Suppressor macrophage treated with lipopolysaccharide for 1 hour (primary cell): ENCODE measurements at regions not wholly inside any gene's neighbourhood (a gene's known extent, or its start where the extent isn't known, plus 50 kb on each side); places are given as distances from the start of the nearest gene placed in this dataset.
A peak's percentile ranks its signal among the peaks of the same experiment; 100 is the strongest.

ENCODE experiments used
- DNase-seq, 3 donors: peaks; one replicate each; pipeline ENCODE4 v3.0.0-alpha.2; 2020 to 2022

GRCh38 chr5:81855591-81855990 is 104.7 kb upstream of the SSBP2 start:
- DNase-seq = no peak

GRCh38 chr5:81854915-81855314 is 104.0 kb upstream of the SSBP2 start:
- DNase-seq = no peak

- DNase-seq = no peak
Measured at GRCh38 chr5:81854485-81854884, 103.6 kb upstream of the SSBP2 start.

- DNase-seq = no peak
Measured at GRCh38 chr5:81853030-81853357, 102.1 kb upstream of the SSBP2 start.

GRCh38 chr5:81852291-81853029 is 101.6 kb upstream of the SSBP2 start:
- DNase-seq = no peak

GRCh38 chr5:81851481-81852178 is 100.7 kb upstream of the SSBP2 start:
- peak; percentile 93 to 95 (median 95) for DNase-seq

- no peak for DNase-seq
Measured at GRCh38 chr5:81850501-81851357, 99.8 kb upstream of the SSBP2 start.

GRCh38 chr5:81849770-81850367 is 99.0 kb upstream of the SSBP2 start:
- no peak for DNase-seq

- DNase-seq = peak; percentile 52 to 58 (median 56)
Measured at GRCh38 chr5:81848362-81848880, 97.5 kb upstream of the SSBP2 start.

GRCh38 chr5:81846301-81846700 is 95.4 kb upstream of the SSBP2 start:
- DNase-seq = no peak

GRCh38 chr5:81843845-81844244 is 92.9 kb upstream of the SSBP2 start:
- no peak for DNase-seq

- DNase-seq = peak in 1 of 3 donors; percentile 11
Measured at GRCh38 chr5:81842795-81843398, 92.0 kb upstream of the SSBP2 start.

- DNase-seq = no peak
Measured at GRCh38 chr5:81839034-81839433, 88.1 kb upstream of the SSBP2 start.

GRCh38 chr5:81838307-81838906 is 87.5 kb upstream of the SSBP2 start:
- DNase-seq = peak; percentile 62 to 70 (median 68)

- DNase-seq = no peak
Measured at GRCh38 chr5:81837667-81838306, 86.9 kb upstream of the SSBP2 start.

- no peak for DNase-seq
Measured at GRCh38 chr5:81835814-81836367, 85.0 kb upstream of the SSBP2 start.

GRCh38 chr5:81834021-81834660 is 83.2 kb upstream of the SSBP2 start:
- no peak for DNase-seq

GRCh38 chr5:81830596-81830995 is 79.7 kb upstream of the SSBP2 start:
- DNase-seq = peak; percentile 59 to 83 (median 70)

- DNase-seq = peak; percentile 34 to 61 (median 56)
Measured at GRCh38 chr5:81829242-81829641, 78.3 kb upstream of the SSBP2 start.

GRCh38 chr5:81827500-81827899 is 76.6 kb upstream of the SSBP2 start:
- DNase-seq = no peak

GRCh38 chr5:81826128-81826527 is 75.2 kb upstream of the SSBP2 start:
- no peak for DNase-seq
